CD4-positive, CD25-positive, alpha-beta regulatory T cell (primary cell): ENCODE measurements at regions not wholly inside any gene's neighbourhood (a gene's known extent, or its start where the extent isn't known, plus 50 kb on each side); places are given as distances from the start of the nearest gene placed in this dataset.
A peak's percentile ranks its signal among the peaks of the same experiment; 100 is the strongest.

Experiments
- ATAC-seq, 2 donors: fragments of 150-1000 bp; cut with Tn5 transposase; one replicate each; pipeline ENCODE4 v1.10.0; 2021; ENCODE audit warnings: low read depth in 2 of 2, moderate number of reproducible peaks in 2 of 2, moderate library complexity in 1 of 2
- DNase-seq, 3 donors: peaks; one replicate each; pipeline versions ENCODE4 v3.0.0 to v3.0.0-alpha.2; 2012 to 2022; ENCODE audit warnings: mixed read lengths in 1 of 3
- H3K27ac ChIP-seq: one replicate; pipeline ENCODE4 v1.7.0; 2013; ENCODE audit warnings: mild to moderate bottlenecking, low read length; ENCODE audit not compliant: insufficient read depth, poor library complexity, severe bottlenecking
- H3K27me3 ChIP-seq: one replicate; pipeline ENCODE4 v1.7.0; 2013; ENCODE audit warnings: low read length; ENCODE audit not compliant: control insufficient read depth, insufficient read depth
- H3K36me3 ChIP-seq: one replicate; pipeline ENCODE4 v1.7.0; 2013; ENCODE audit warnings: mild to moderate bottlenecking, low read length, moderate library complexity; ENCODE audit not compliant: control insufficient read depth, insufficient read depth
- H3K4me1 ChIP-seq: 2 replicates; pipeline ENCODE4 v1.7.0; 2013; ENCODE audit warnings: mild to moderate bottlenecking, low read length; ENCODE audit not compliant: insufficient read depth, control insufficient read depth, poor library complexity, severe bottlenecking
- H3K4me3 ChIP-seq: one replicate; pipeline ENCODE4 v1.7.0; 2013; ENCODE audit warnings: low read depth, mild to moderate bottlenecking, low read length, moderate library complexity
- H3K9me3 ChIP-seq, 2 experiments: 1 replicate in 1 of 2; 2 replicates in 1 of 2; pipeline ENCODE4 v1.7.0; 2013; ENCODE audit warnings: low read length in 2 of 2, mild to moderate bottlenecking in 1 of 2, moderate library complexity in 1 of 2; ENCODE audit not compliant: control insufficient read depth in 2 of 2
- H3K27ac Mint-ChIP-seq, 3 donors: one replicate each; pipeline ENCODE4 v1.8.0; 2020 to 2022; ENCODE audit warnings: mild to moderate bottlenecking in 3 of 3, mixed read lengths in 3 of 3, moderate library complexity in 2 of 3
- H3K27me3 Mint-ChIP-seq: one replicate; pipeline ENCODE4 v1.8.0; 2022; ENCODE audit warnings: mild to moderate bottlenecking, mixed read lengths
- H3K36me3 Mint-ChIP-seq: one replicate; pipeline ENCODE4 v1.8.0; 2020; ENCODE audit warnings: mixed read lengths
- H3K4me1 Mint-ChIP-seq, 4 donors: one replicate each; pipeline ENCODE4 v1.8.0; 2020 to 2022; ENCODE audit warnings: mixed read lengths in 4 of 4, mild to moderate bottlenecking in 1 of 4
- H3K4me3 Mint-ChIP-seq, 4 donors: one replicate each; pipeline ENCODE4 v1.8.0; 2020 to 2022; ENCODE audit warnings: mild to moderate bottlenecking in 4 of 4, mixed read lengths in 4 of 4, moderate library complexity in 3 of 4
- H3K9me3 Mint-ChIP-seq, 7 donors: one replicate each; pipeline ENCODE4 v1.8.0; 2020 to 2022; ENCODE audit warnings: mixed read lengths in 7 of 7, mild to moderate bottlenecking in 3 of 7, moderate library complexity in 2 of 7

DNA sequence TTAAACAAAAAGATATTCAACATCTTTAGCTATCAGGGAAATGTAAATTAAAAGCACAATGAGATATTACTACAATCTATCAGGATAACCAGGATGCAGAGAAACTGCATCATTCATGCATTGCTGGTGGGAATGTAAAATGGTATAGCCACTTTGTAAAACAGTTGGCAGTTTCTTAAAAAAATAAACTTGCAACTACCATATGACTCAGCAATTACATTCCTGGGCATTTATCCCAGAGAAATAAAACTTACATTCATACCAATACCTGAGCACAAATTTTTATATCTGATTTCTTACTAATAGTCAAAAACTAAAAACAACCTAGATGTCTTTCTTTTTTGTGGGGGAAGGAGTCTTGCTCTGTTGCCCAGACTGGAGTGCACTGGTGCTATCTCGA, 190.3 kb upstream of the TAB2 start:
- Mint-ChIP-seq H3K36me3 (peaks cover 10% of the 10 kb centered on the region), H3K27me3 (no peaks in the 10 kb centered on the region), H3K27ac (peak overlapping the region; percentile 91 to 95 (median 94)), H3K4me1 (peaks cover 50 to 83% (median 65%) of the 10 kb centered on the region in 4 donors), H3K9me3 (peaks cover 0 to 17% (median 5%) of the 10 kb centered on the region in 7 donors), H3K4me3 (peak overlapping the region in 1 of 4 donors; percentile 16)
- H3K9me3 ChIP-seq: no peaks in the 10 kb centered on the region
- H3K27ac ChIP-seq: peak overlapping the region; percentile 69
- H3K36me3 ChIP-seq: no peaks in the 10 kb centered on the region
- H3K4me3 ChIP-seq: peak overlapping the region; percentile 21
- no peaks in the 10 kb centered on the region for H3K27me3 ChIP-seq
- no peak for ATAC-seq
- DNase-seq: no peak
- peaks cover 36% of the 10 kb centered on the region for H3K4me1 ChIP-seq

DNA sequence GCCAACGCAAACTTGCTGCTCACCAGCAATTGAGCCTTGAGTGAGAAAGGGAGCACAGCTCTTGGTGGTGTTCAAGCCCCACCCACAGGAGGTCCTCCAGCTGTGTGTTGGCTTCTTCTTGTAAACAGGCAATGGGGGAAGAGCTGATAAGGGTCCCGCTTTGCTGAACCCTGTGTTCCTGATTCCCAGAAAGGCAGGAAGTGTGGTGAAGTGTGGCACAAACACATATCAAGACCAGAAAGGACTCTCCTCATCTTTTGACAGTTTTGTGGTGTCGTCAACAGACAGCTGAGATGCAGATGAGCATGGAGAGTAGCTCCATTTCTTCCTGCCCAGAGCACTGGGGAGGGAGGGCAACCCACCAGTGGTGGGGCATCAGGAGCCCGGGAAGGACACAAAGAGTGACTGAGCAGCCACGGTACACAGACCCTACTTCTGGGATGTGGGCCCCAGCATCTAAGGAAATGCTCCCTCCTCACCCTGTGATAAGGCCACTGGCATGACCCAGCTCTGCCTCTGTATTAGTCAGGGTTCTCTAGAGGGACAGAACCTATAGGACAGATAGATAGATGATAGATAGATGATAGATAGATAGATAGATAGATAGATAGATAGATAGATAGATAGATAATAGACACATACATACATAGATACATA, 188.9 kb upstream of the TAB2 start:
- H3K27me3 Mint-ChIP-seq: no peaks in the 10 kb centered on the region
- Histone ChIP-seq H3K4me3 (peak overlapping the region; percentile 49), H3K36me3 (no peaks in the 10 kb centered on the region), H3K9me3 (no peaks in the 10 kb centered on the region), H3K27ac (peak overlapping the region; percentile 69), H3K27me3 (no peaks in the 10 kb centered on the region), H3K4me1 (peaks cover 45% of the 10 kb centered on the region)
- H3K4me1 Mint-ChIP-seq: peaks cover 44 to 87% (median 67%) of the 10 kb centered on the region in 4 donors
- peak overlapping the region; percentile 35 to 68 (median 60) for H3K4me3 Mint-ChIP-seq
- ATAC-seq (peak; percentile 62 to 75), DNase-seq (peak in 1 of 3 donors; percentile 97)
- H3K9me3 Mint-ChIP-seq: peaks cover 0 to 19% (median 7%) of the 10 kb centered on the region in 7 donors
- H3K36me3 Mint-ChIP-seq: peaks cover 12% of the 10 kb centered on the region
- peak overlapping the region; percentile 91 to 95 (median 94) for H3K27ac Mint-ChIP-seq

- H3K9me3 ChIP-seq: no peaks in the 10 kb centered on the region
- H3K27ac ChIP-seq: no peak overlapping the region
- Mint-ChIP-seq H3K9me3 (peaks cover 0 to 14% (median 5%) of the 10 kb centered on the region in 7 donors), H3K27me3 (no peaks in the 10 kb centered on the region), H3K27ac (peak overlapping the region; percentile 91 to 95 (median 94)), H3K4me1 (peaks cover 36 to 79% (median 61%) of the 10 kb centered on the region in 4 donors), H3K36me3 (peaks cover 12% of the 10 kb centered on the region), H3K4me3 (peak overlapping the region in 3 of 4 donors; percentile 12 to 64 (median 57))
- no peak for ATAC-seq
- no peaks in the 10 kb centered on the region for H3K27me3 ChIP-seq
- DNase-seq: no peak
- H3K4me3 ChIP-seq: no peak overlapping the region
- H3K36me3 ChIP-seq: no peaks in the 10 kb centered on the region
- H3K4me1 ChIP-seq: peaks cover 47% of the 10 kb centered on the region
These were observed 188.0 kb upstream of the TAB2 start for GRCh38 chr6:149129371-149130077.

- Histone ChIP-seq H3K27ac (no peak overlapping the region), H3K36me3 (no peaks in the 10 kb centered on the region), H3K9me3 (no peaks in the 10 kb centered on the region), H3K4me1 (peaks cover 47% of the 10 kb centered on the region), H3K27me3 (no peaks in the 10 kb centered on the region), H3K4me3 (no peak overlapping the region)
- Mint-ChIP-seq H3K36me3 (peaks cover 12% of the 10 kb centered on the region), H3K27me3 (no peaks in the 10 kb centered on the region), H3K27ac (peak overlapping the region; percentile 91 to 95 (median 94)), H3K4me1 (peaks cover 36 to 79% (median 59%) of the 10 kb centered on the region in 4 donors), H3K4me3 (no peak overlapping the region), H3K9me3 (peaks cover 0 to 11% (median 5%) of the 10 kb centered on the region in 7 donors)
- DNase-seq (no peak), ATAC-seq (no peak)
These were observed 187.4 kb upstream of the TAB2 start for GRCh38 chr6:149130090-149130489.

DNA sequence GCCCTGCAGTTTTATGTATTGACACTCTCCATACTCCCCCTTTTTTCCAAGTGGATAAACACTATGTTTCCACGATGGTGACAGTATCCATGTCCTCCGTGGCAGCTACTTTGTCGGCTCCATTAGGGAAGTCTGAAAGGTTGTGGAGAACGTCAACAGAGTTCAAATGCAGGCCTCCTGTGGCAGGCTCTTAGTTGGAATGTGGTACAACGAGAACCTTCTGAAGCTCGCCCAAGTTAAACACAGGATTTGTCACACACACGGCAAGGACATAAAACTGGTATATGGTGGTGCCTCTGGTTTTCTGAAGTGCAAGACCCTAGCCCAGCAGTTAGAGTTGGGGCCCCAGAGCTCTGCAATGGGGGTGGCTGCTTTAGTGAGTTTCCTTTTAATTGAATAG, 187.0 kb upstream of the TAB2 start:
- H3K36me3 Mint-ChIP-seq: peaks cover 12% of the 10 kb centered on the region
- Histone ChIP-seq H3K36me3 (no peaks in the 10 kb centered on the region), H3K4me1 (peaks cover 47% of the 10 kb centered on the region), H3K27me3 (no peaks in the 10 kb centered on the region), H3K27ac (no peak overlapping the region), H3K4me3 (no peak overlapping the region), H3K9me3 (no peaks in the 10 kb centered on the region)
- H3K27me3 Mint-ChIP-seq: no peaks in the 10 kb centered on the region
- H3K9me3 Mint-ChIP-seq: peaks cover 0 to 11% (median 5%) of the 10 kb centered on the region in 7 donors
- H3K4me3 Mint-ChIP-seq: no peak overlapping the region
- peaks cover 36 to 75% (median 58%) of the 10 kb centered on the region in 4 donors for H3K4me1 Mint-ChIP-seq
- no peak for DNase-seq
- ATAC-seq: no peak
- H3K27ac Mint-ChIP-seq: peak overlapping the region in 2 of 3 donors; percentile 94 to 95

DNA sequence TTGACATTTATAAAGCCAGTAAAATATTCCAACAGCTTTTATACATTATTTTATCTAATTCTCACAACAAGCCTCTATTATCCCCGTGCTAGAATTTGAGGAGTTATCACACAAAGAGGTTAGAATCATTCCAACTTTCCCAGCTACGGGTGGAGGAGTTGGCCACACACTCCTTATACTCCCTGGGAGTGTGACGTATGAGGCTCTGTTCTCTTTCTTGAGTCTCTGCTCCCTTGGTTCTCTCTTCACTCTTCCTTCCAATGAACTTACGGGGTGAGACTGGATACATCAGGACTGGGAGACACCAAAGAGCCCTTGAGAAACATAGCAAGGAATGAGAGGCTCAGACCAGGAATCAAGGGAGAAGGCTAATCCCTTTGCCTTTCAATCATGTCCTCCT, 185.6 kb upstream of the TAB2 start:
- peaks cover 32 to 68% (median 54%) of the 10 kb centered on the region in 4 donors for H3K4me1 Mint-ChIP-seq
- DNase-seq (no peak), ATAC-seq (no peak)
- H3K9me3 Mint-ChIP-seq: peaks cover 0 to 7% (median 3%) of the 10 kb centered on the region in 7 donors
- Histone ChIP-seq H3K36me3 (no peaks in the 10 kb centered on the region), H3K27me3 (no peaks in the 10 kb centered on the region), H3K4me1 (peaks cover 47% of the 10 kb centered on the region), H3K4me3 (peak overlapping the region; percentile 56), H3K9me3 (no peaks in the 10 kb centered on the region), H3K27ac (peak overlapping the region; percentile 75)
- H3K4me3 Mint-ChIP-seq: peak overlapping the region; percentile 8 to 82 (median 60)
- no peaks in the 10 kb centered on the region for H3K27me3 Mint-ChIP-seq
- H3K36me3 Mint-ChIP-seq: peaks cover 12% of the 10 kb centered on the region
- peak overlapping the region in 2 of 3 donors; percentile 87 to 90 for H3K27ac Mint-ChIP-seq

DNA sequence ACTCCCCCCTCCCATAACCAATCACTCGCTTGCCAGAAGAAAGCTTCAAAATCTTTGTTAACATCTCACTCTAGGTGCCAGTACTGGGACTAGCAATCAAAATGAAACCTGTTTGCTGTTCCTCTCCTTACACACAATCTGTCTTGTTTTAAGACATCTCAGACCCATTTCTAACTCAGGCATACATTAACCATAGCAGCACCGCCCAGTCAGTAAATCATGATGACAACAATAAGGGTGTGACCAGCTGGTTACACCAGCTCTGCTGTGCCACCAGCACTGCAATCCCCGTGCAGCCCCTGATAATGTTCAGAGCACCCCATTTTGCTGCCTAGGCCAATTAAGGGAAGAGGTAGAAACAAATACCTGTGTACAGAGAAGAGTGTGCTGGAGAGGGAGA, 185.2 kb upstream of the TAB2 start:
- peaks cover 47% of the 10 kb centered on the region for H3K4me1 ChIP-seq
- ATAC-seq (peak; percentile 65 to 71), DNase-seq (peak in 2 of 3 donors; percentile 37 to 90)
- Mint-ChIP-seq H3K27ac (peak overlapping the region in 2 of 3 donors; percentile 87 to 90), H3K36me3 (peaks cover 12% of the 10 kb centered on the region), H3K9me3 (peaks cover 0 to 6% (median 3%) of the 10 kb centered on the region in 7 donors), H3K4me3 (peak overlapping the region; percentile 8 to 82 (median 60)), H3K27me3 (no peaks in the 10 kb centered on the region), H3K4me1 (peaks cover 30 to 63% (median 51%) of the 10 kb centered on the region in 4 donors)
- H3K27ac ChIP-seq: peak overlapping the region; percentile 75
- no peaks in the 10 kb centered on the region for H3K9me3 ChIP-seq
- no peaks in the 10 kb centered on the region for H3K36me3 ChIP-seq
- H3K4me3 ChIP-seq: peak overlapping the region; percentile 56
- no peaks in the 10 kb centered on the region for H3K27me3 ChIP-seq
